ENCODE measurements at regions not wholly inside any gene's neighbourhood (a gene's known extent, or its start where the extent isn't known, plus 50 kb on each side); places are given as distances from the start of the nearest gene placed in this dataset.

DNA sequence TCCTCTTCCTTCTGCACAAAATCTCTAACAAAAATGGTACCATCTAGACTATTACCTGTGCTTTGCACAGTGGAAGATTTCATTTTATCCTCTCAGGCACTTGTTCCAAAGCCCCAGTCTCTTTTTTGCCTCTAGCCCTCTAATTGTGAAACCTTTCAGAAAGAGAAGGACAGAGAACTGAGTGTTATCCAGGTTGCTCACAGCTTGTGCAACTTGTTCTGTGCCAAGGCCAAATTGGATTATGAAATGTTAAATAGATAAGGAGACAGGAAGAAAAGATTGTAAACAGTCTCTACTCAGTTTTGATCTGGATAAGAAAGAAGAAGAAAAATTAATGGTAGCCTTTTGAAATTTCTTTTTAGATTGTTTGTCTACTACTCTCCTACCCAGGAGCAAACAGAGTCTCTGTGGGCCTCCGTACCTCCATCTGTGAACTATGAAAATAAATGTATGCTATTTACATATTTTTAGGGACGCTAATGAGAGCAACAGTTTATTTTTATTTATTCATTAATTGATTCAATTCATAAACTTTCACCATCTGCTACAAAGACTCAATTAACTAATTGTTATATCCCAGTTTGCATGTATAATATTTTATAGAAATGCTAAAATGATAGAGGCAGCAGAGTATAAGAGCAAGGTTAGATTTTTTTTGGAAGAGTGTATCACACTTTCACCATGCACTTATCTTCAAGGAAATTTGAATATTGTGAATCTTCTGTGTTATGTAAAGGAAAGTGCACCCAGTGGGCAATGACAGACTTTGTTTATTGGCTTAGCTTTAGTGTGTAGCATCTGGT is 339.0 kb upstream of the ETAA1 start:
- no peaks in the 10 kb centered on the region for H3K36me3 ChIP-seq (ENCODE audit: control insufficient read depth, insufficient read depth, low read length)
- no peaks in the 10 kb centered on the region for H3K79me2 ChIP-seq
- TF ChIP-seq, protein P1, sequence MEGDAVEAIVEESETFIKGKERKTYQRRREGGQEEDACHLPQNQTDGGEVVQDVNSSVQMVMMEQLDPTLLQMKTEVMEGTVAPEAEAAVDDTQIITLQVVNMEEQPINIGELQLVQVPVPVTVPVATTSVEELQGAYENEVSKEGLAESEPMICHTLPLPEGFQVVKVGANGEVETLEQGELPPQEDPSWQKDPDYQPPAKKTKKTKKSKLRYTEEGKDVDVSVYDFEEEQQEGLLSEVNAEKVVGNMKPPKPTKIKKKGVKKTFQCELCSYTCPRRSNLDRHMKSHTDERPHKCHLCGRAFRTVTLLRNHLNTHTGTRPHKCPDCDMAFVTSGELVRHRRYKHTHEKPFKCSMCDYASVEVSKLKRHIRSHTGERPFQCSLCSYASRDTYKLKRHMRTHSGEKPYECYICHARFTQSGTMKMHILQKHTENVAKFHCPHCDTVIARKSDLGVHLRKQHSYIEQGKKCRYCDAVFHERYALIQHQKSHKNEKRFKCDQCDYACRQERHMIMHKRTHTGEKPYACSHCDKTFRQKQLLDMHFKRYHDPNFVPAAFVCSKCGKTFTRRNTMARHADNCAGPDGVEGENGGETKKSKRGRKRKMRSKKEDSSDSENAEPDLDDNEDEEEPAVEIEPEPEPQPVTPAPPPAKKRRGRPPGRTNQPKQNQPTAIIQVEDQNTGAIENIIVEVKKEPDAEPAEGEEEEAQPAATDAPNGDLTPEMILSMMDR (IDR thresholded peaks at IDR 0.05) = no peak
- H3K4me3 ChIP-seq (ENCODE audit: low read depth, low read length) = no peak overlapping the region
- H3K4me2 ChIP-seq (ENCODE audit: low read length) = no peak overlapping the region
- no peaks in the 10 kb centered on the region for H3K27me3 ChIP-seq (ENCODE audit: control insufficient read depth, insufficient read depth, low read length)
- H3K4me1 ChIP-seq = no peaks in the 10 kb centered on the region
- H3K9me3 ChIP-seq (ENCODE audit: control insufficient read depth, low read length) = no peaks in the 10 kb centered on the region
- H2AFZ ChIP-seq = no peak overlapping the region
- no peak overlapping the region for H3K27ac ChIP-seq
- H3K9ac ChIP-seq = no peak overlapping the region

DNA sequence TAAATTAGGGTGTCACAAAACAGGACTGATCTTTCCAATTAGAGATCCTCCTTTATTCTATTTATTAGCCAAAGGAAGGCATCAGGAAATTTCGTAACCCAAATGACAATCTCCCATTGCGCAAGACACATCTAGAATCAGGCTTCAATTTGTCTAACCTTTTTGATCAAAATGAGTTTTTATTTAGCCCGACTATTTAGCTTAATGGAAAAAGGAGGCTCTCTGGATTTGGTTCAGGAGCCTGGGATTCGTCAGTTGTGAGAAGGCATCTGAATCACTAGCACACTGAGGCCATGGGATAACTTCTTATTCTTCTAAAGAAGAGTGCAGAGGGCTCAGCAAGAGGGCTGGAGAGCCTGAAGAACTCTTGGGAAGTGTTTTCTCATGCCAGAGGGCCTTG is 332.1 kb upstream of the ETAA1 start:
- H3K4me3 ChIP-seq (ENCODE audit: low read depth, low read length) = no peak overlapping the region
- H3K79me2 ChIP-seq = no peaks in the 10 kb centered on the region
- H3K36me3 ChIP-seq (ENCODE audit: control insufficient read depth, insufficient read depth, low read length) = no peaks in the 10 kb centered on the region
- no peak overlapping the region for H3K9ac ChIP-seq
- TF ChIP-seq, protein P1 (IDR thresholded peaks at IDR 0.05) = no peak
- no peaks in the 10 kb centered on the region for H3K9me3 ChIP-seq (ENCODE audit: control insufficient read depth, low read length)
- no peak overlapping the region for H2AFZ ChIP-seq
- no peak overlapping the region for H3K4me2 ChIP-seq (ENCODE audit: low read length)
- no peaks in the 10 kb centered on the region for H3K27me3 ChIP-seq (ENCODE audit: control insufficient read depth, insufficient read depth, low read length)
- H3K27ac ChIP-seq = no peak overlapping the region
- H3K4me1 ChIP-seq = no peaks in the 10 kb centered on the region

DNA sequence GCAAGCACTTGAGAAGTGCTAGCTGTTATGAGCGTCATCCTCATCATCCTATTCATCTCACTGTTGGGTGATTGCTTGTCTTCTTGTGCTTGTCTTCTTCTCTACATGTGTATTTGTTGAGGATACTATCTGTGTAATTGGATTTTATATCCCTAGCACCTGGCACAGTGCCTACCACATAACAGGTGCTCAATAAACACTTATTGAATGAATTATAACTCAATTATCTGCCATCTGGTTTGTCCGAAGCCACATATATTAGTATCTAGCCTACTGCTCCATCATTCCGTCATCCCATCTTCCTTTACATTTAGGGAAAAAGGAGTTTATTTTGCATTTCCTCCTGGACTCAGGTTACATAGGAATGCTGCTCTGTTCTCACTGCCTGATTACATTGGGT is 330.4 kb upstream of the ETAA1 start:
- TF ChIP-seq, protein P1 (IDR thresholded peaks at IDR 0.05) = no peak
- Histone ChIP-seq H3K9ac (no peak overlapping the region), H3K4me1 (no peaks in the 10 kb centered on the region), H3K27me3 (ENCODE audit: control insufficient read depth, insufficient read depth, low read length) (no peaks in the 10 kb centered on the region), H3K4me2 (ENCODE audit: low read length) (no peak overlapping the region), H3K79me2 (no peaks in the 10 kb centered on the region), H2AFZ (no peak overlapping the region), H3K9me3 (ENCODE audit: control insufficient read depth, low read length) (no peaks in the 10 kb centered on the region), H3K27ac (no peak overlapping the region), H3K4me3 (ENCODE audit: low read depth, low read length) (no peak overlapping the region), H3K36me3 (ENCODE audit: control insufficient read depth, insufficient read depth, low read length) (no peaks in the 10 kb centered on the region)

DNA sequence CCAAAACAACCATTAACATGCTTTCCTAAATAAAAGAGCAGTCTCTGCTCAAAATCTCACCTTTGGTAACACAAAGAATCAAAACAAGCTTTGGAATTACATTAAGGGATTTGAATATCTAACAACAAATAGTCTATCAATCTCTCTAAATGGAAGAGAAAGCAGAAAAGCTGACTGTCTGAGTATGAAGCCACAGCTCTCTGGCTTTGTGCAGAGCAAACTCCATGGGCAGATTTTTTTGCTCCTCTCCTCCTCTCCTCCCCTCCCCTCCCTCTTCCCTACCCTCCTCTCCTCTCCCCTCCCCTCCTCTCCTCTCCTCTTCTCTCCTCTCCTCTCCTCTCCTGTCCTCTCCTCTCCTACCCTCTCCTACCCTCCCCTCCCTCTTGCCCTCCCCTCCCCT is 329.5 kb upstream of the ETAA1 start:
- Histone ChIP-seq H3K9me3 (ENCODE audit: control insufficient read depth, low read length) (no peaks in the 10 kb centered on the region), H2AFZ (no peak overlapping the region), H3K27me3 (ENCODE audit: control insufficient read depth, insufficient read depth, low read length) (no peaks in the 10 kb centered on the region), H3K4me1 (no peaks in the 10 kb centered on the region), H3K79me2 (no peaks in the 10 kb centered on the region), H3K4me3 (ENCODE audit: low read depth, low read length) (no peak overlapping the region), H3K9ac (no peak overlapping the region), H3K4me2 (ENCODE audit: low read length) (no peak overlapping the region), H3K36me3 (ENCODE audit: control insufficient read depth, insufficient read depth, low read length) (no peaks in the 10 kb centered on the region), H3K27ac (no peak overlapping the region)
- TF ChIP-seq, protein P1 (IDR thresholded peaks at IDR 0.05) = no peak

DNA sequence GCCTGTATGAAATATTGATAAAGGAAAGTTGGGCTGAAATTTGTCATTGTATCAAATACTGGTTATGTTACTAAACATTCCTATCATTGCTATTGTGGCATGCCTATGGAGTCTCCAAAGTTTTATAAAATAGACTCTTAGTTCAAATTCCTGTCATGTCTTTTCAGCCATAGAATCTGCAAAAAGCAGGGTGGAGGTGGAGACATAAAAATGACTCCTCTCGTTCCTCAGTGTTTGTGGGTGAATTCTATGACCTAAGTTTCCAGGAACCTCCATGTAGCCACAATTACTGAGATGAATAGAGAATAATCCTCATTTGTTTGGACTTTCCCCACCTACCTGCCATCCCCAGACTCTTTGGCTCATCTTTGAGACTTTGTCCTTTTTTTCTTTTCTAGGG is 326.3 kb upstream of the ETAA1 start:
- Histone ChIP-seq H3K4me3 (ENCODE audit: low read depth, low read length) (no peak overlapping the region), H3K9ac (no peak overlapping the region), H2AFZ (no peak overlapping the region), H3K79me2 (no peaks in the 10 kb centered on the region), H3K4me1 (no peaks in the 10 kb centered on the region), H3K36me3 (ENCODE audit: control insufficient read depth, insufficient read depth, low read length) (no peaks in the 10 kb centered on the region), H3K27ac (no peak overlapping the region), H3K9me3 (ENCODE audit: control insufficient read depth, low read length) (no peaks in the 10 kb centered on the region), H3K4me2 (ENCODE audit: low read length) (no peak overlapping the region), H3K27me3 (ENCODE audit: control insufficient read depth, insufficient read depth, low read length) (no peaks in the 10 kb centered on the region)
- TF ChIP-seq, protein P1 (IDR thresholded peaks at IDR 0.05) = no peak
